Activated CD4-positive, alpha-beta T cell treated with anti-CD3 and anti-CD28 coated beads for 4 hours (primary cell): ENCODE measurements at regions not wholly inside any gene's neighbourhood (a gene's known extent, or its start where the extent isn't known, plus 50 kb on each side); places are given as distances from the start of the nearest gene placed in this dataset.
"Not testable (repeated sequence)": the region's sequence is repeated elsewhere in the genome, so short reads cannot be mapped to it uniquely, and the experiment has no call there.

Source experiments
- DNase-seq, 2 donors: peaks; one replicate each; pipeline ENCODE4 v3.0.0-alpha.2; 2020

DNA sequence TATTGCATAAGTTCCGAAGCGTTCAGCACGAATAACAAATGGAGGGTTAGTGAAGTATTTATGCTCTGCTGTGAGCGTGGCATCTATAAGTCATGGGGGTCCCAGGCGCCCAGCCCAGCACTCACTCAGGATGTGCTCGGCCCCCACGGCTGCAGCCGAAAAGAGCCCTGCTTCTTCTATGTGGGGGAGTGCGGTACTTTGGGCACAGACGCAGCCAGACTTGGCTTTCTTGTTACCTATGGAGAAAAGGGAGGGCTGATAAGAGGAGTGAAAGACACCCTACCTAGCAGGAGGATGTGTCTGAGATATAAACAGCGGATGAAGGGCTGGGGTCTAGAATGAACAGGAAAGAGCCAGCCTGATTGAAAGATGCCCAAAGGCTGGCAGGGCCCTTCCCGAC, 51.4 kb downstream of the MRPL36 start:
- DNase-seq: no peak

DNA sequence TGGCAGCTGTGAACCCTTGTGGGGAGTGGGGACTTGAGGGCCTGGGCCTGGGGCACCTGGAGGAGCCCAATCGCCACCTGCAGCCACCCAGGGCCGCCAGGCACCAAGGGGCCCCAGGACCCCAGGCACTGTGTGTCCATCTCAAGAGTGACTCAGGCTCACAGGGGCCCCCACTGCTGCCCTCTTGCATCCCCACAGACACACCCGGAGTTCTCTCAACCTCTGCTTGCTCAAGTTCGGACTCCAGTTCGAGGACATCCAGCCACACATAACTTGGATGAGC, 51.9 kb downstream of the MRPL36 start:
- DNase-seq: no peak

GRCh38 chr5:1747079-1747802, 52.4 kb downstream of the MRPL36 start:
- DNase-seq: no peak

DNA sequence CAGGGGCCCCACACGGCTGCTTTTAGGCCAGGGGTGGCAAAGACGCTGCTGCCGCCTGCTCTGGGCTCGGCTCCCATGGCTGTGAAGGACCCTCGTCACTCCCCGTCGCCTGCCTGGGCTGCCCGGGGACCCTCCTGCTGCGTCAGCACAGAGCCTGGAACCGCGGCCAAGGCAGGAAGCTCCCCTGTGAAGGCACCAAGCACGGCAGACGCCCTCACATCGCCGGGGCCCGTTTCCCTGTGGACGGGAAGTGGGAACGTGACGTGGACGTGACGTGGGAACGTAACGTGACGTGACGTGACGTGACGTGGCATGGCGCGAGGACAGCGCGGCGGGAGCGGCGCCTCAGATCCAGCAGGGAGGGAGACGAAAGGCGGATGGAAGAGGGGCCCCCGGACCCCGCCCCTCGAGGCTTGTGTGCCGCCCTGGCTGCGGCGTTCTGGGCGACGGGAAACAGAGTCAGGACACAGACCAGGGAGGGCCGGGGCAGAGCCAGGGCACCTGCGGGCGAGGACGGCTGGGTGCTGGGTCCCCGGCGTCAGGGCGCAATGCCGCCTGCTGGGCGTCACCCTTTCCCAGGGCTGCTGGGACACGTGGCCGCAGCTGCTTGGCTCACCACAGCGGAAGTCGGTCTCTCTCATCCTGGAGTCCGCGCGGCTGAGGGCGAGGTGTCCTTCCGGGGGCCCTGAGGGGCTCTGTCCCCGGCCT, 53.1 kb downstream of the MRPL36 start:
- DNase-seq: no peak

DNA sequence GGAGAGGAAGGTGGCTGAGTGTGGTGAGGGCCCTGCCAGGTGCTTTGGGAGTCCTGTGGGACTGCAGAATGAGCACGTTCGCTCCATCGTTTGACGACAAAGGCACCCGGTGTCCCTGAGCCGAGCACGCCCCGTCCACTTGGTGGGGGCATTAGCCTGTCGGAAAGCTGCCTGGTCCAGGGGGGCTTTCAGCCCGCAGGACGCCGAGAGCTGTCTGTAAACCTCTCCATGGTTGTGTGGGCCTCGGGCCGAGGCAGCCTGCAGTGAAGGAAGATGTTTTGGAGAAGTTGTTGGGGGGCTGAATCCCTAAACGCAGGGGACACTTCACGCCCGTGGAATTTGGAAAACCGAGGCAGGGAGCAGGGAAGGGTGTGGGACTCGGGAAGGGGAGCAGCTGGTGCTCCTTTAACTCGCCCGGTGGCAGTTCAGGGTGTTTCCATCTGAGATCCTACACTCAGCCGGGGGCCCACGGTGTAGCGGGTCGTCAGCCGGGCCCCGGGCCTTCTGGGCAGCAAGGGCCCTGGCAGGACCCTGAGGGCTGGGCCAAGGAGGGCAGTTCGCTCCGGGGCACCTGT, 53.8 kb downstream of the MRPL36 start:
- no peak for DNase-seq

- no peak for DNase-seq
Observed at GRCh38 chr5:1745123-1745795, 54.4 kb downstream of the MRPL36 start.

GRCh38 chr5:1744393-1745122, 55.1 kb downstream of the MRPL36 start:
- no peak for DNase-seq

DNA sequence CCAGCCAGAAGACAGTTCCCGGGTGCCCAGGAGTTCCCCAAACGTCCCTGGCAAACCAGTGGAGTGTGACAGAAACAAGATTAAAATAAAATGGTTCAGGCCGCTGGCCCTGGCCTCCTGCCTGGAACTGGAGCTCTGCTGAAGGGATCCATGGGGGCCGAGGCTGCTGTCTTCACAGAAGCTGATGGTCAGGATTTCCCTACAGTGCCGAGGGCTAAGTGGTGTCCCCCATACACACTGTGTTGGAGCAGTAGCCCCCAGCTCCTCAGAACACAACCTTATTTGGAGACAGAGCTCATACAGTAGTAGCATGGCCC, 55.9 kb downstream of the MRPL36 start:
- no peak for DNase-seq

DNA sequence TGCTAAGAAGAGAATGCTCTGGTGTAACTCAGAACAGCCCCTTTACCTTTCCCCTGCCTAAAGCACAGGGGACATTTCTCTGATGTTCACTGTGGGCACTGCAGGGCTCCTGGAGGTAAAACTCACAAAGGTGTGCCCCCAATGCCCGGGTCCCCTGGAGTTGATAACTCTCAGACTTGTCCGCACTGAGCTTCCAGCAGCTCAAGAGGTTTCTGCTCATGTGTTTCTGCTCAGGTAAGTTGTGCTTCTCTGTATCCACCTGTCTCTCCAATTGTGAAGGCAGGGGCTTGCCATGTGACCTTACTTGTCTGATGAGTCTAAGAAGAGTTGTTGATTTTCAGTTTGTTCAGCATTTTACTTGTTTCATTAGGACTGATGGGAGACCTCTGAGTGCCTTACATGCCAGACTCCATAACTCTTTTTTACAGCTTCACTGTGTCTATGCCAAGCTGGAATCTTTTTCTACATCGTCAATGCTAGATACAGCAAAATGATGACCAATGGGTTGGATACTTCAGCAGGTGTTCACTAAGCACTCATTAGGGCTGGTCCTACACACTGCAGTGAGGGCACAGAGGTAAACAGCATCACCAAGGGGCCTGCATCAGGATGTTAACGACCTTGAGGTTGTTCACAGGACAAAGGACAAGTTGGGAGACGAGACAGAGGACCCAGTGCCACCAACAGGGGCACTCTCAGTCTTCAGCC, 56.4 kb downstream of the MRPL36 start:
- DNase-seq: no peak

DNA sequence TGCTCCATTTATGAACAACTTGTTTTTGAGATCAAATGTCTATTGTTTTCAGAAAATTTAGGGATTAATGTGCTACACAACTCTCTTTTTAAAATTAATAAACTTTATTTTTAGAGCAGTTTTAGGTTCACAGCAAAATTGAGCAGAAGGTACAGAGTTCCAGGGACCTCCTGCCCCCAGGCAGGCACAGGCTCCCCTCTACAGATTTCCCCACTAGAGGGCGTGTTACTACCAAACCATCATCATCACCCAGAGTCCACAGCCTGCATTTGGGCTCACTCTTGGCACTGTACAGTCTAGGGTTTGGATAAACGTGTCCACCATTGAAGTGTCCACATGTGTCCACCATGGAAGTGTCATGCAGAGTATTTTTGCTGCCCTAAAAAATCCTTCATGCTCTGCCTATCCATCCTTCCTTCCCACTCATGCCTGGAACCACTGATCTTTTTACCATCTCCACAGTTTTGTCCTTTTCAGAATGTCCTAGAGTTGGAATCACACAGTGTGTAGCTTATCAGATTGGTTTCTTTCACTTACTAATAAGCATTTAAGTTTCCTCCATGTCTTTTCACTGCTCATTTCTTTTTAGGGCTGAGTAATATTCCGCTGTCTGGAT, 61.7 kb downstream of the MRPL36 start:
- peak; percentile 40 to 43 for DNase-seq

DNA sequence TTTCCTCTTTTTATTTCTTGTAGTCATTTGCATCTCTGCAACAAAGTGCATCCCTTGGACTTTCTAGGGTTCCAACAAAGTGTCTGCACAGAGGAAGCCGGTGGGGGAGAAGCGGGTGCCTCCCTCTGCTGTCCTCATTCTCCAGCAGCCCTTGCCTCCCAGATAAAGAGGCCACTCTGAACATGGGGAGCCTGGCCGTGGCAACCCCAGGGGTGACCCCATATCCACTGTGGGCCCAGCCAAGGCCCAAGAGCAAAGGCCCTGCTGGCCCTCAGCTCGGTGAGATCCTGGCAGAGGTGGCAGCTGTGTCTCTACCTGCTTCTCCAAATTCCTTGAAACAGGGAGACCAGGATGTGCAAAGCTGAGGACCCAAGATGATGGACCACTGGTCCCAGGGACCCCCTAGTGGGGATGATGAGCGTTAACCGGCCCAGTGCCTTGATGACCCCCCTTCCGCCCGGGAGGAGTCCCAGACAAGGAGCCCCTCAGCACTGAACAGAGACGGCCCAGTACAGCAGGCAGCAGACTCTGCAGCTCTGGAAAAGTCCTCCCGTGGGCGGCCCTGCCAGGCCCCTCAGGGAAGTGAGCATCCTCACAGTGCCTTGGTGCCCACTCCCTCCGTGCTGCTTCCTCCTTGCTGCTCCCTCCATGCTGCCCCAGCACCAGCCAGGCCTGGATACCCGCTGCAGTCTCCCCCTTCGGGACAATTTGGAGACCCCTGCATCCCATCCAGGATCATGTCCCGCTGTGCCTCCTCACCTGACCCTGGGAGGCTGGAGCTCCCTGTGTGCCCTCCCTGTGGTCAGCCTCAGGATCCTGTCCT, 62.5 kb downstream of the MRPL36 start:
- no peak for DNase-seq

- no peak for DNase-seq
Observed at GRCh38 chr5:1736065-1736464, 63.6 kb downstream of the MRPL36 start.

DNA sequence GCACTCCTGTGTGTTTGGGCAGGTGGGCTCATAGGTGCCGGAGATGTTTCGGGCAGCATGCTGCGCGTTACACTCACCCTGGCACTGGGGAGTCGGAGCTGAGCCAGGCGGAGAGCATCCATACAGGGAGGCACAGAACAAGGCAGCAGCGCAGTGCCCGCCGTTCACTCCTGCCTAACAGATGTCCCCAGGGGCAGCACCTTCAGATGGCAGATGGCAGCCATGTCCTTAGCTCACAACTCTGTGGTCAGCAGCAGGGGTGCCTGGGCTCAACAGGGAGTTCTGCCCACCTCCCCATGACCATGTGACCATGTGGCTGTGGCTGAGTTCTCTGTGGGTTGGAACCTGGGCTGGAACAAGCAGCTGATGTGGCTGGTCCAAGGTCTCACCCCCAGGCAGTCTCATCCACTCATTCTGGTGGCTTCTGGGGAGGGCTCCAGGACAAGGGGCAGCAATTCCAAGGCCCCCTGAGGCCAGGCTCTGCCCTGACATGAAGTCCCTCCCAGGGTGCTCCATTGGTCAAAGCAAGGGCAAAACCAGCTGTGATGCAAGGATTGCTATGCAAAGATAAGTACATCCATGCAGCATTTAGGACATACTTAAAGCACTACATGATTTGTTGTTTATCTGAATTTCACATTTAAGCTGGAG, 64.2 kb downstream of the MRPL36 start:
- no peak for DNase-seq

DNA sequence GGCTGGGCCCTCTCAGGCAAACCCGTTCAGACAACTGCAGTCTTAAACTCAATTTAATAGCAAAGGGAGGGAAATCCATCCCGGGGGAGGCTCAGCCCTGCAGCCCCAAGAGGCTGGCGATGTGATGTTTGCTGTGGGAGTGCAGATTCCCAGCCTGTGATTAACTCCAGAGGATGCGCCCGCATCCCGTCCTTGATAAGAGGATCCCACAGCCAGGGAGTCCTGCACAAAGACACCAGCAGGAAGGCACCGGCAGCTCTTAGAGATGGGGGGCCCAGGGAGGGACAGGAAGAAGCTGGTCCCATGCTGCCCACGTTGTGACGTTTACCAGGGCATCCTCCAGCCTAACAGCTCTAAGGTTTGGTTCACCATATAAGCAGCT, 64.7 kb downstream of the MRPL36 start:
- no peak for DNase-seq

DNA sequence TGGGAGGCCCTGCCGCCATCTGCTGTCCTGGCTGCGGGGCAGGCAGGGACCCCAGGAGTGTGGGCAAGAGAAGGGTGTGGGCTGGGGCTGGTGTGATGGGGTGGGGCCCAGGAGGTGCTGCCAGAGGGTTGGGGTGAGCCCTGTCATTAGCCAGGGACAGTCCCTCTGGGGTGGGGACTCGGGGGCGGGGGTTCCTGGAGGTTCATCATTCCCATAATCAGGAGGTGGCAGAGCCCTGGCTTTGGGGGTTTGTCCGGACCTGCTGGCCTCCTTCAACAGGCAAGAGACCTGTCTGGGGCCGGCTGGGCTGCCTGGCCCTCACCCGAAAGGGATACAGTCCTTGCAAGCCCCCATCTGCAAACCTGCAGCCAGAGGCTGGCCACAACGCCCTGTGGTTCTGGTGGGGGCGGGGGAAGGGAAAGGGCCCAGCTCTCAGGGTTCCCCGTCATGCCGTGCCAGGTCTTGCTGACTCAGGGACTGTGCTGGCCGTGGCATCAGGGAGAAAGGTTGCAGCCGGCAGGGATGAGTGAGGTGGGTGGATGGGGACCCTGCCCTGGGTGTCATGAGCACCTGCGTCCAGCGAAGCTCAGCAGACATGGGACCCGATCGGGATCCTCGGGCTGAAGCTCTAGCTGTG, 65.2 kb downstream of the MRPL36 start:
- DNase-seq: no peak

DNA sequence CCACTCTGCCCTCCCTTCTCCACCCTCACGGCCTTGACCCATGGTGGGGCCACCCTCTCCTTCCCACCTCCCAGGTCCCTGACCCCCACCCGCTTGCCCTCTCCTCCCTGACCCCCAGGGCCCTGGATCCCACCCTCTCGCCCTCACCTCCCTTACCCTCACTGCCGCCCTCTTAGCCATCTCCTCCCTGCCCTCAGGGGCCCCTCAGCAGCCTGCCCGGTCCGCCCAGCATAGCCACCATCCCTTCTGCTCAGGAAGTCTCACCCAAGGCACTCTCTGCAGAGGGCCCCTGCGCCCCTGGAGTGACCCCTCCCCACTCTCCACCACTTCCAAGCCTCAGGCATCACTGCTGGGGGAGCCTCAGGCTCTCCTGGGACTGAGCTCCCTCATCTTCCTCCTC, 66.3 kb downstream of the MRPL36 start:
- DNase-seq: no peak

DNA sequence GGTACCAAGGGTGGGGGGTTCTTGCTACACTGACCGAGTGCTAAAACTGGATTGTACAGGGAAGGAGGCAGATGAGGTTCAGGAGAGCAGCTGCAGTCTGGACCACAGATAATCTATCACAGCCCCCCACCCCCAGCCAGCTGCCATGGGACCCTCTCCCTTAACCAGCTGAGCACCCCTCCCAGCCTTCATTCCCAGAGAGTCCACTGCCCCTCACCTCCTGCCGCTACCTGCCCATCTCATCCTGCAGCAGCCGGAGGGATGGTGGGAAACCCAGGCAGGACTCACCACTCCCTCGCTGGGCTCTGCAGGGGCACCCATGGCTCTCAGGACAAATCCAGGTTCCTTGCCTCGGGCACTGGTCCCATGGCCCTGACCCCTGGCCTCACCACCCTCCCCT, 66.7 kb downstream of the MRPL36 start:
- DNase-seq: no peak

- no peak for DNase-seq
Observed at GRCh38 chr5:1732238-1732941, 67.2 kb downstream of the MRPL36 start.

DNA sequence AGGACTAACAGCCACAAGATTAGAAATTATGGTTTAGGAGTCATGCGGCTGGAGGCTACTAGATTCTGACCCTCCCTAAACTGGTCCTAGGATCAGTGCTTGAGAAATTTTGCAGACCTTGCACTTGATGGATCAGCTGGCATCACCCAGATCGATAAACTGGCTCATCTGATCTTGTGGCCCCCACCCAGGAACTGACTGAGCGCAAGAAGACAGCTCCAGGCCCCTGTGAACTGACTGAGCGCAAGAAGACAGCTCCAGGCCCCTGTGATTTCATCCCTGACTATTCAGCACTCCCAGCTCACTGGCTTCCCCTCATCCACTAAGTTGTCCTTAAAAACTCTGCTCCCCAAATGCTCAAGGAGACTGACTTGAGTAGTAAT, 67.8 kb downstream of the MRPL36 start:
- DNase-seq: not testable (repeated sequence)
